GM18502 (cell line): ENCODE measurements at regions not wholly inside any gene's neighbourhood (a gene's known extent, or its start where the extent isn't known, plus 50 kb on each side); places are given as distances from the start of the nearest gene placed in this dataset.

Experiments
- ATAC-seq: cut with Tn5 transposase; IDR thresholded peaks from one replicate; pipeline ENCODE4 v1.9.1; 2021; ENCODE audit warnings: mild to moderate bottlenecking; ENCODE audit not compliant: unreplicated experiment, poor library complexity

GRCh38 chr5:161134956-161135355, 282.9 kb upstream of the ATP10B start:
- ATAC-seq, result no peak

GRCh38 chr5:161134083-161134482, 282.1 kb upstream of the ATP10B start:
- ATAC-seq, result no peak

GRCh38 chr5:161115941-161116340, 263.9 kb upstream of the ATP10B start:
- no peak for ATAC-seq

GRCh38 chr5:161112371-161112770, 260.4 kb upstream of the ATP10B start:
- ATAC-seq, result no peak

- ATAC-seq, result no peak
These were observed 253.5 kb upstream of the ATP10B start for GRCh38 chr5:161105525-161105924.

- no peak for ATAC-seq
These were observed 246.5 kb upstream of the ATP10B start for GRCh38 chr5:161098516-161098915.

GRCh38 chr5:161096581-161096980, 244.6 kb upstream of the ATP10B start:
- no peak for ATAC-seq

GRCh38 chr5:161095953-161096352, 243.9 kb upstream of the ATP10B start:
- no peak for ATAC-seq

- no peak for ATAC-seq
These were observed 242.4 kb upstream of the ATP10B start for GRCh38 chr5:161094411-161094810.

- no peak for ATAC-seq
These were observed 241.1 kb upstream of the ATP10B start for GRCh38 chr5:161093100-161093499.

- ATAC-seq, result no peak
These were observed 237.6 kb upstream of the ATP10B start for GRCh38 chr5:161089569-161089968.

GRCh38 chr5:161086461-161086860, 234.4 kb upstream of the ATP10B start:
- no peak for ATAC-seq

GRCh38 chr5:161085056-161085455, 233.0 kb upstream of the ATP10B start:
- no peak for ATAC-seq

- ATAC-seq, result no peak
These were observed 232.1 kb upstream of the ATP10B start for GRCh38 chr5:161084115-161084514.

GRCh38 chr5:161078793-161079192, 226.8 kb upstream of the ATP10B start:
- no peak for ATAC-seq

- ATAC-seq, result no peak
These were observed 226.0 kb upstream of the ATP10B start for GRCh38 chr5:161077936-161078545.

GRCh38 chr5:161077496-161077895, 225.5 kb upstream of the ATP10B start:
- ATAC-seq, result no peak

GRCh38 chr5:161064781-161065180, 212.8 kb upstream of the ATP10B start:
- no peak for ATAC-seq

- ATAC-seq, result no peak
These were observed 212.3 kb upstream of the ATP10B start for GRCh38 chr5:161064297-161064696.

GRCh38 chr5:161058781-161059180, 206.8 kb upstream of the ATP10B start:
- ATAC-seq, result no peak

- ATAC-seq, result no peak
These were observed 200.0 kb upstream of the ATP10B start for GRCh38 chr5:161051920-161052500.

- ATAC-seq, result no peak
These were observed 195.0 kb upstream of the ATP10B start for GRCh38 chr5:161047024-161047423.
